IMR-90 (cell line): ENCODE measurements at regions not wholly inside any gene's neighbourhood (a gene's known extent, or its start where the extent isn't known, plus 50 kb on each side); places are given as distances from the start of the nearest gene placed in this dataset.

ENCODE experiments used
- ATAC-seq: fragments of 200-7000 bp; cut with Tn5 transposase; 2 replicates; pipeline ENCODE4 v1.9.1; 2020; ENCODE audit warnings: low read depth, mild to moderate bottlenecking, moderate library complexity
- BruUV-seq: library from RNA; stranded (reverse); fragments of 400-500 nt; replicated peaks from 2 replicates; lab custom pipeline; 2021; lab: Mats Ljungman, UMichigan
- CTCF ChIA-PET: fragments of 300-600 bp; formaldehyde crosslinking; extraction: SDS; loops from one replicate; lab custom pipeline; 2021; ENCODE audit warnings: antibody characterized with exemption; lab: Yijun Ruan, JAX
- POLR2A ChIA-PET: fragments of 300-600 bp; sonication (Branson Sonifier 250); formaldehyde crosslinking; loops from one replicate; lab custom pipeline; 2022; ENCODE audit warnings: antibody characterized with exemption; ENCODE audit not compliant: unreplicated experiment; lab: Charles Lee
- DNase-seq: peaks from one replicate; pipeline ENCODE4 v3.0.0; 2013
- H2AFZ ChIP-seq: replicated peaks from 2 replicates; pipeline ENCODE3; 2013; ENCODE audit warnings: low read length, mild to moderate bottlenecking; ENCODE audit not compliant: poor library complexity
- H2AK5ac ChIP-seq: 2 replicates; pipeline ENCODE4 v1.6.1; 2013; ENCODE audit warnings: low read depth, low read length, inconsistent platforms
- H2AK9ac ChIP-seq: replicated peaks from 2 replicates; pipeline ENCODE3; 2013; ENCODE audit warnings: mild to moderate bottlenecking, low read depth, low read length, moderate library complexity; ENCODE audit not compliant: poor library complexity
- H2BK120ac ChIP-seq: 2 replicates; pipeline ENCODE4 v1.6.1; 2013; ENCODE audit warnings: low read depth, low read length, inconsistent platforms
- H2BK15ac ChIP-seq: 3 replicates; pipeline ENCODE4 v1.6.1; 2013; ENCODE audit warnings: low read depth, low read length, inconsistent platforms
- H2BK20ac ChIP-seq: 2 replicates; pipeline ENCODE4 v1.6.1; 2013; ENCODE audit warnings: low read depth, mild to moderate bottlenecking, inconsistent platforms, low read length, moderate library complexity
- H2BK5ac ChIP-seq: 2 replicates; pipeline ENCODE4 v1.6.1; 2013; ENCODE audit warnings: mild to moderate bottlenecking, low read depth, low read length, inconsistent platforms; ENCODE audit not compliant: poor library complexity, severe bottlenecking
- H3K14ac ChIP-seq: replicated peaks from 2 replicates; pipeline ENCODE4 v1.6.1; 2013; ENCODE audit warnings: low read depth, low read length, inconsistent platforms
- H3K18ac ChIP-seq: 2 replicates; pipeline ENCODE4 v1.6.1; 2013; ENCODE audit warnings: low read depth, low read length, control low read depth
- H3K23ac ChIP-seq: 2 replicates; pipeline ENCODE4 v1.6.1; 2013; ENCODE audit warnings: low read depth, low read length, inconsistent platforms
- H3K27ac ChIP-seq: 2 replicates; pipeline ENCODE4 v1.5.1; 2013; ENCODE audit warnings: mild to moderate bottlenecking, control low read depth, low read length; ENCODE audit not compliant: insufficient read depth
- H3K27me3 ChIP-seq: 2 replicates; pipeline ENCODE4 v1.6.1; 2013; ENCODE audit warnings: low read length; ENCODE audit not compliant: control insufficient read depth, insufficient read depth
- H3K36me3 ChIP-seq: 2 replicates; pipeline ENCODE4 v1.6.1; 2013; ENCODE audit warnings: low read length, mixed read lengths; ENCODE audit not compliant: control insufficient read depth, insufficient read depth
- H3K4ac ChIP-seq: 2 replicates; pipeline ENCODE4 v1.6.1; 2013; ENCODE audit warnings: low read depth, low read length, inconsistent platforms
- H3K4me1 ChIP-seq: 2 replicates; pipeline ENCODE4 v1.6.1; 2013; ENCODE audit warnings: low read length, mixed read lengths; ENCODE audit not compliant: control insufficient read depth, insufficient read depth
- H3K4me2 ChIP-seq: 2 replicates; pipeline ENCODE4 v1.6.1; 2013; ENCODE audit warnings: low read depth, mild to moderate bottlenecking, control low read depth, low read length, moderate library complexity
- H3K4me3 ChIP-seq: 2 replicates; pipeline ENCODE4 v1.5.1; 2013; ENCODE audit warnings: low read depth, mild to moderate bottlenecking, control low read depth, low read length, moderate library complexity; ENCODE audit not compliant: insufficient read depth
- H3K56ac ChIP-seq: 2 replicates; pipeline ENCODE4 v1.6.1; 2013; ENCODE audit warnings: low read length, inconsistent platforms; ENCODE audit not compliant: insufficient read depth; ENCODE audit errors: extremely low read depth
- H3K79me1 ChIP-seq, 2 experiments: 2 replicates each; pipeline ENCODE4 v1.6.1; 2013; ENCODE audit warnings: low read length in 2 of 2, inconsistent platforms in 1 of 2, low read depth in 1 of 2
- H3K9ac ChIP-seq: 2 replicates; pipeline ENCODE4 v1.6.1; 2013; ENCODE audit warnings: low read depth, low read length, control low read depth
- H3K9me1 ChIP-seq: 2 replicates; pipeline ENCODE4 v1.6.1; 2013; ENCODE audit warnings: low read length, inconsistent platforms; ENCODE audit not compliant: insufficient read depth
- H3K9me3 ChIP-seq: 2 replicates; pipeline ENCODE4 v1.6.1; 2013; ENCODE audit warnings: low read length; ENCODE audit not compliant: control insufficient read depth, insufficient read depth
- H4K20me1 ChIP-seq: 2 replicates; pipeline ENCODE4 v1.6.1; 2013; ENCODE audit warnings: low read length, inconsistent platforms; ENCODE audit not compliant: insufficient read depth
- H4K5ac ChIP-seq: 2 replicates; pipeline ENCODE4 v1.6.1; 2013; ENCODE audit warnings: mild to moderate bottlenecking, low read depth, low read length, control low read depth
- H4K8ac ChIP-seq, 2 experiments: 2 replicates each; pipeline ENCODE4 v1.6.1; 2013; ENCODE audit warnings: low read depth in 2 of 2, low read length in 2 of 2, control low read depth in 1 of 2, inconsistent platforms in 1 of 2
- H4K91ac ChIP-seq: 2 replicates; pipeline ENCODE4 v1.6.1; 2013; ENCODE audit warnings: low read depth, low read length, inconsistent platforms; ENCODE audit not compliant: insufficient read depth
- BHLHE40 ChIP-seq: fragments of 150-350 bp; IDR thresholded peaks from 2 replicates; pipeline ENCODE4 v1.6.1; 2016; ENCODE audit warnings: mild to moderate bottlenecking, low read depth, low read length
- CEBPB ChIP-seq: IDR thresholded peaks from 2 replicates; pipeline ENCODE4 v1.6.1; 2012; ENCODE audit warnings: low read depth, low read length, improper control_type of control experiment
- CHD1 ChIP-seq: IDR thresholded peaks from 2 replicates; pipeline ENCODE4 v1.6.1; 2012; ENCODE audit warnings: low read depth, low read length, improper control_type of control experiment
- FOS ChIP-seq: fragments of 150-350 bp; IDR thresholded peaks from 2 replicates; pipeline ENCODE4 v1.6.1; 2016; ENCODE audit warnings: low read depth, low read length
- MAFK ChIP-seq: IDR thresholded peaks from 2 replicates; pipeline ENCODE4 v1.6.1; 2012; ENCODE audit warnings: low read depth, low read length, improper control_type of control experiment
- MAZ ChIP-seq: IDR thresholded peaks from 2 replicates; pipeline ENCODE4 v1.6.1; 2012; ENCODE audit warnings: low read depth, mild to moderate bottlenecking, low read length, improper control_type of control experiment, moderate library complexity, borderline replicate concordance
- MXI1 ChIP-seq: IDR thresholded peaks from 2 replicates; pipeline ENCODE4 v1.6.1; 2012; ENCODE audit warnings: low read depth, mild to moderate bottlenecking, low read length, moderate library complexity, borderline replicate concordance
- NFE2L2 ChIP-seq: fragments of 150-350 bp; IDR thresholded peaks from 2 replicates; pipeline ENCODE4 v1.6.1; 2016; ENCODE audit warnings: low read depth, mild to moderate bottlenecking, low read length
- POLR2A ChIP-seq: IDR thresholded peaks from 2 replicates; pipeline ENCODE4 v1.6.1; 2012; ENCODE audit warnings: mild to moderate bottlenecking, low read depth, low read length
- RAD21 ChIP-seq: IDR thresholded peaks from 2 replicates; pipeline ENCODE4 v1.6.1; 2012; ENCODE audit warnings: low read length, improper control_type of control experiment
- RCOR1 ChIP-seq: IDR thresholded peaks from 2 replicates; pipeline ENCODE4 v1.6.1; 2012; ENCODE audit warnings: mild to moderate bottlenecking, low read length, improper control_type of control experiment; ENCODE audit not compliant: insufficient replicate concordance
- RFX5 ChIP-seq: IDR thresholded peaks from 2 replicates; pipeline ENCODE4 v1.8.0; 2012; ENCODE audit warnings: low read depth, mild to moderate bottlenecking, low read length, moderate library complexity
- SMC3 ChIP-seq: fragments of 150-350 bp; IDR thresholded peaks from 2 replicates; pipeline ENCODE4 v1.6.1; 2016; ENCODE audit warnings: low read depth, mild to moderate bottlenecking, antibody characterized with exemption, low read length, moderate library complexity
- WGBS, 2 experiments: methylation state at CpG; one replicate each; pipeline versions ENCODE4 v1.1.5 to v1.1.7; 2013; ENCODE audit warnings: missing lambda C conversion rate in 2 of 2; ENCODE audit not compliant: insufficient read length in 1 of 2; ENCODE audit errors: extremely low coverage in 2 of 2; 5-methylcytosine and 5-hydroxymethylcytosine counted together
- dilution Hi-C: fragments of 300-500 bp; cut with HindIII; formaldehyde crosslinking; loops from one replicate; pipeline ENCODE4 v1.14.3; 2018; ENCODE audit warnings: low sequenced_read_pairs; ENCODE audit not compliant: unreplicated experiment
- in situ Hi-C: fragments of 300-500 bp; cut with MboI; formaldehyde crosslinking; loops from 3 replicates; pipeline ENCODE4 v1.14.3; 2019; ENCODE audit warnings: low sequenced_read_pairs, inconsistent platforms, mixed read lengths
- intact Hi-C: fragments of 100-400 bp; cut with micrococcal nuclease; formaldehyde crosslinking; loops from 2 replicates; pipeline ENCODE4 v1.10.0; 2022
- TF ChIP-seq, protein P1 (sequence below): fragments of 150-350 bp; IDR thresholded peaks from 2 replicates; pipeline ENCODE4 v1.6.1; 2016; ENCODE audit warnings: low read depth, mild to moderate bottlenecking, low read length, moderate library complexity, borderline replicate concordance
- TF ChIP-seq, protein P2 (sequence below): fragments of 150-350 bp; IDR thresholded peaks from 2 replicates; pipeline ENCODE4 v1.6.1; 2017; ENCODE audit warnings: mild to moderate bottlenecking, antibody characterized with exemption, low read length, low read depth
- TF ChIP-seq, protein P3 (sequence below): conservative IDR thresholded peaks from 2 replicates; pipeline ENCODE4 v1.5.1; 2012; ENCODE audit warnings: mild to moderate bottlenecking, low read depth, low read length, improper control_type of control experiment

DNA sequence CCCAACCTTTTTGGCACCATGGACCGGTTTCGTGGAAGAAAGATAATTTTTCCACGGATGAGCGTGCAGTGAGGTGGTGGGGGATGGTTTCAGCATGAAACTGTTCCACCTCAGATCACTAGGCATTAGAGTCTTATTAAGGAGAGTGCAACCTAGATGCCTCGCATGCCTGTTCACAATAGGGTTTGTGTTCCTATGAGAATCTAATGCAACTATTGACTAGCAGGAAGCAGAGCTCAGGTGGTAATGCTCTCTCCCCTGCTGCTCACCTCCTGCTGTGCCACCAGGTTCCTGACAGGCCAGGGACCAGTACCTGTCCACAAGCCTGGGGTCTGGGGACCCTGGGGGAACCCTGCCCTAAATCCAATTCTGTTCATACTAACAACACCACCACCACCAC is 377.8 kb downstream of the OLFM3 start:
- no TSS peak for BruUV-seq
- TF ChIP-seq NFE2L2 (no peak), CEBPB (no peak), SMC3 (no peak), FOS (no peak), BHLHE40 (no peak), POLR2A (no peak), MXI1 (no peak), RAD21 (no peak), MAFK (no peak), CHD1 (no peak), RCOR1 (no peak), RFX5 (no peak), MAZ (no peak)
- TF ChIP-seq, protein P1, sequence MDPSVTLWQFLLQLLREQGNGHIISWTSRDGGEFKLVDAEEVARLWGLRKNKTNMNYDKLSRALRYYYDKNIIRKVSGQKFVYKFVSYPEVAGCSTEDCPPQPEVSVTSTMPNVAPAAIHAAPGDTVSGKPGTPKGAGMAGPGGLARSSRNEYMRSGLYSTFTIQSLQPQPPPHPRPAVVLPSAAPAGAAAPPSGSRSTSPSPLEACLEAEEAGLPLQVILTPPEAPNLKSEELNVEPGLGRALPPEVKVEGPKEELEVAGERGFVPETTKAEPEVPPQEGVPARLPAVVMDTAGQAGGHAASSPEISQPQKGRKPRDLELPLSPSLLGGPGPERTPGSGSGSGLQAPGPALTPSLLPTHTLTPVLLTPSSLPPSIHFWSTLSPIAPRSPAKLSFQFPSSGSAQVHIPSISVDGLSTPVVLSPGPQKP: no peak
- TF ChIP-seq, protein P2, sequence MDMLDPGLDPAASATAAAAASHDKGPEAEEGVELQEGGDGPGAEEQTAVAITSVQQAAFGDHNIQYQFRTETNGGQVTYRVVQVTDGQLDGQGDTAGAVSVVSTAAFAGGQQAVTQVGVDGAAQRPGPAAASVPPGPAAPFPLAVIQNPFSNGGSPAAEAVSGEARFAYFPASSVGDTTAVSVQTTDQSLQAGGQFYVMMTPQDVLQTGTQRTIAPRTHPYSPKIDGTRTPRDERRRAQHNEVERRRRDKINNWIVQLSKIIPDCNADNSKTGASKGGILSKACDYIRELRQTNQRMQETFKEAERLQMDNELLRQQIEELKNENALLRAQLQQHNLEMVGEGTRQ: no peak
- TF ChIP-seq, protein P3, sequence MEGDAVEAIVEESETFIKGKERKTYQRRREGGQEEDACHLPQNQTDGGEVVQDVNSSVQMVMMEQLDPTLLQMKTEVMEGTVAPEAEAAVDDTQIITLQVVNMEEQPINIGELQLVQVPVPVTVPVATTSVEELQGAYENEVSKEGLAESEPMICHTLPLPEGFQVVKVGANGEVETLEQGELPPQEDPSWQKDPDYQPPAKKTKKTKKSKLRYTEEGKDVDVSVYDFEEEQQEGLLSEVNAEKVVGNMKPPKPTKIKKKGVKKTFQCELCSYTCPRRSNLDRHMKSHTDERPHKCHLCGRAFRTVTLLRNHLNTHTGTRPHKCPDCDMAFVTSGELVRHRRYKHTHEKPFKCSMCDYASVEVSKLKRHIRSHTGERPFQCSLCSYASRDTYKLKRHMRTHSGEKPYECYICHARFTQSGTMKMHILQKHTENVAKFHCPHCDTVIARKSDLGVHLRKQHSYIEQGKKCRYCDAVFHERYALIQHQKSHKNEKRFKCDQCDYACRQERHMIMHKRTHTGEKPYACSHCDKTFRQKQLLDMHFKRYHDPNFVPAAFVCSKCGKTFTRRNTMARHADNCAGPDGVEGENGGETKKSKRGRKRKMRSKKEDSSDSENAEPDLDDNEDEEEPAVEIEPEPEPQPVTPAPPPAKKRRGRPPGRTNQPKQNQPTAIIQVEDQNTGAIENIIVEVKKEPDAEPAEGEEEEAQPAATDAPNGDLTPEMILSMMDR: no peak
- Histone ChIP-seq H2BK15ac (no peak overlapping the region), H2BK5ac (no peak overlapping the region), H3K4me2 (no peak overlapping the region), H3K9me1 (no peaks in the 10 kb centered on the region), H3K4me1 (no peaks in the 10 kb centered on the region), H2AK5ac (no peak overlapping the region), H3K18ac (no peak overlapping the region), H3K23ac (no peak overlapping the region), H3K36me3 (no peaks in the 10 kb centered on the region), H2BK20ac (no peak overlapping the region), H4K20me1 (no peaks in the 10 kb centered on the region), H3K9me3 (no peaks in the 10 kb centered on the region), H3K4ac (no peak overlapping the region), H3K14ac (no peak overlapping the region), H2BK120ac (no peak overlapping the region), H3K79me1 (no peaks in the 10 kb centered on the region), H3K56ac (no peak overlapping the region), H2AFZ (no peak overlapping the region), H3K27me3 (no peaks in the 10 kb centered on the region), H4K91ac (no peak overlapping the region), H3K9ac (no peak overlapping the region), H3K27ac (no peak overlapping the region), H4K5ac (no peak overlapping the region), H2AK9ac (no peak overlapping the region), H3K4me3 (no peak overlapping the region), H4K8ac (no peak overlapping the region)
- no peak for DNase-seq
- ATAC-seq: no peak
- dilution Hi-C loops (no loop called here), in situ Hi-C loops (no loop called here), intact Hi-C loops (no loop called here)
- no CpG with 5 or more reads among the region's 5 CpGs for WGBS, 2 experiments
- CTCF ChIA-PET: interaction anchor here (0.6 kb wide), 1 partner anchor 65 kb away, joined by 3 read pairs; no protein-coding TSS in a partner anchor
- POLR2A ChIA-PET: no interaction called here
